Effector CD4-positive, alpha-beta T cell (primary cell): ENCODE measurements at regions not wholly inside any gene's neighbourhood (a gene's known extent, or its start where the extent isn't known, plus 50 kb on each side); places are given as distances from the start of the nearest gene placed in this dataset.
"Not testable (repeated sequence)": the region's sequence is repeated elsewhere in the genome, so short reads cannot be mapped to it uniquely, and the experiment has no call there.

ENCODE experiments used
- DNase-seq: peaks from one replicate; pipeline ENCODE4 v3.0.0-alpha.2; 2020

DNA sequence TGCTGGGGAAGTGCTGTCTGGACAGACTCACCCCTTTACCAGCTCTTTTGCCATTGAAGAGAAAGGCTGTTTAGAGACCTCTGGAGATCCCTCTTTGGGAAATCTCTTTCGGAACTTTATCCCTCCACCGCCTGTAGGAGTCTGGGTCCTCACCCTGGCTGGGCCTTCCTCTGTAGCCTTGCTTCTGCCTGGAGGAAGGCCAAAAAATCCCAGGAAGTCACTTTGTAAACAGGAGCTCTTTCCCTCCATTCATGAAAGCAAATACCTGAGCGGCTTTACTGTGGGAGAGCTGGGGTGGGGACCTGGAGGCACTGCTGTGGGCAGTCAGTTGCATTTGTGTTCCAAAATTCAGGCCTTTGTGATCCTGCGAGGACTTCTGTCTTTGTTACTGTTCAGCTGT is 126.2 kb downstream of the KLF6 start:
- no peak for DNase-seq

DNA sequence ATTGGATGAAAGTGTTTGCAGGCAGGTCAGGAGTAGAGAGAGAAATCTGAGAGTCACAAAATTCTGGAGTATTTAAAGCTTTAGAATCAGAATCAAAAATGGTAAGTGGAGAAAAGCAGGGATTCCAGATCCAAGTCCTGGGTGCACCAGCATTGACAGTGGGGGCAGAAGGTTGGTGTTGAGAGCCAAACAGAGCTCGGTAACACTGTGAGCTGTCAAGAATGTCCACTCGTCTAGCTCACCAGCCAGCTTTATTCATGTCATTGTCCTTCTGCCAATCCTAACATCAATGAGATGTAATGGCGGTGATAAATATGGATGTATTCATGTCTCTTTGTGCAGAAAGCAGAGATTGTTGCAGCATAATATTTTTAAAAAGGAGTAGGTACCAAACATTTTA is 128.8 kb downstream of the KLF6 start:
- DNase-seq = no peak

DNA sequence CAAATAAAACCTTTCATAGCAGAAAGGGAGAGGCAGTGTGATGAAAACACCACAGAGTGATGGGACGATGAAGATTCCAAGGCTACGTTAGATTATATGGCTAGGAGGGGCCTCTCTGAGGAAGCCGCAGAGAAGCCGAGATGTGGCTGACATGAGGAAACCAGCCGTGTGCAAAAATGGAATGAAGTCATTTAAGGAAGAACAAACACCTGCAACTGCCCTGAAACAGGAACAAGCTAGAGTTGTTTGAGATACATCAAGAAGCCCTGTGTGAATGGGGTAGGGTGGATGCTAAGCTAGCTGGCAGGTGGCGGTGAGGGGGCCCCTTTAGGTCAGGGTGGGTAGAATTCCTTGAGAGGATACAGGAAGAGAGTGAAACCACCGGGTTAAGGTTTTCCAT is 129.5 kb downstream of the KLF6 start:
- DNase-seq = no peak

DNA sequence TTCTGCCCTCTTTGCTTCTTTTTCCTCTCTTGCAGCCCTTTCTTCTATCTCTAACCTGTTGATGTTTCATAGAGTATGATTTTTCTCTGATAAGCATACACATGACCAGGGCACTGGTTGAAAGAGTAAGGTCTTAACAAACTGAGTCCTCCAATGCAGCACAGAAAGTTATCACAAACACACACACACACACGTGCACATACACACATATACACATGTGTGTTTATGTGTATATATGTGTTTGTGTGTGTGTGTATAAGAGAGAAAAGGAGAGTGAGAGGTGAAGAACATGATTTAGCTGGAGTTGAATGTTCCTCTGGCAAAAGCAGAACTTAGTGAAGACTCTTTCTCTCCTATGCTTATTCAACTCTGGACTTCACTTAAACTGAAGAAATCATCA is 130.0 kb downstream of the KLF6 start:
- no peak for DNase-seq

DNA sequence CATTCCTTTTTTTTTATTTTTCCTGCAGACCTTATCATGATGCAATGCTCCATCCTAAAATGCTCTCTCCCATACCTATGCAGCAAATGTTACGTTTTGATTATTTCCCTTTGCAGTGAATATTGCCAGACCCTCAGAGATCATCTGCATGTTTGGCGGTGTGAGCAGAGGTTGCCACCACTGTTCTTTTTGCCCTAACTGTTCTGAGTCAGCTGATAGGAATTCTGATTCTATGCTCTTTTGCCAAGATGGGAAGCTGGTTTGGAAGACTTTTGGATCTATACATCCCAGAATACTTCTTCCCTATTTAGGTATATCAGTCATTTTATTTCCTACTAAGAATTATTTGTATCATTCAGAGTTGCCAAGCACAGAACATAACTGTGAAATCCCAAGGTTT is 130.5 kb downstream of the KLF6 start:
- DNase-seq = no peak

DNA sequence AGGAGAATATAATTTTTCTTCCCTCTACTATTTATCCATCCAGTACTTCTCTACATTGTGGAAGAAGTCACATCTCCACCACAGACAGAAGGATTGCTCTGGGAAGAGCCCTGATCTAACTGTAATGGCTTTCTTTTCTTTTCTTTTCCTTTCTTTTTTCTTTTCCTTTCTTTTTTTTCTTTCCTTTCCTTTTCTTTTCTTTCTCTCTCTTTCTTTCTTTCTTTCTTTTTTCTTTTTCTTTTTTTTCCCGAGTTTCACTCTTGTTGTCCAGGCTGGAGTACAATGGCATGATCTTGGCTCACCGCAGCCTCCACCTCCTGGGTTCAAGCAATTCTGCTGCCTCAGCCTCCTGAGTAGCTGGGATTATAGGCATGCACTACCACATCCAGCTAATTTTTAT is 131.7 kb downstream of the KLF6 start:
- DNase-seq = not testable (repeated sequence)

DNA sequence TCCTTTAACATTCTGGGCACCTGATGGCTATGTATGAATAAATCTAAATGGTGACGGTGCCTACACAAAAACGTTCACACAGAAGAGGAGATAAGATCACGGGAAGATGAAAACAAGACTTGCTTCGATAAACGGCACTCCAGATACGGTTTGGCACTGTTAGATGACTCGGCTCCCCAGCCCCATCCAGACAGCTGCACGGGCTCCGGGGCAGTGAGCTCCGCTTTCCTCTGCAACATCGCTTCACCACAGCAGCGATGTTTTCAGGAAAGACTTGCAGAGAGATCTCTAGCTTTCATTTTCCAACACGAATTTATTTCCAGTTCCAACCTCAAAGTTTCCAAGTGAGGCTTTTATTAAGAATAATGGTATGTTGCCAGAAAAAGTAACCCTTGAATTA is 132.1 kb downstream of the KLF6 start:
- no peak for DNase-seq

DNA sequence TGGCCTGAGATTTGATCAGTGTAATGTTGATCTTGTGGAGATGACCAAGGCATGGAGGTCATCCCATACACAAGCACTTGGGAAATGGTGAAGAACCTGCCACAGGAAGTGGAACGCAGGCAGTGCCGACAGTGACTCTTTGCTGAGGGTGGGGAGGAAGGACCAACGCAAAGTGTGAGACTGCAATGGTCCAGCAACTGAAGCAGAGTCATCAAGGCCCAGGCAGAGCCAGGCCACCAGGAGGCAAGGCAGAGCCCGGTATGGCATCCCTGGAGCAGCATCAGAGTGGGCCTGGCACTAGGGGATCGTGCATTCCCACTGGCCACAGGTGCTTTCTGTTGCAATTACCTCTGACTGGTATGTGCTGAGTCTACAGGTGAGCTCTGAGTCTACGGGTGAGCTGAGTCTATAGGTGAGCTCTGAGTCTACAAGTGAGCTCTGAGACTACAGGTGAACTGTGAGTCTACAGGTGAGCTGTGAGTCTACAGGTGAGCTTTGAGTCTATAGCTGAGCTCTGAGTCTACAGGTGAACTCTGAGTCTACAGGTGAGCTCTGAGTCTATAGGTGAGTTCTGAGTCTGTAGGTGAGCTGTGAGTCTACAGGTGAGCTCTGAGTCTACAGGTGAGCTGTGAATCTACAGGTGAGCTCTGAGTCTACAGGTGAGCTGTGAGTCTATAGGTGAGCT is 132.9 kb downstream of the KLF6 start:
- DNase-seq = no peak

DNA sequence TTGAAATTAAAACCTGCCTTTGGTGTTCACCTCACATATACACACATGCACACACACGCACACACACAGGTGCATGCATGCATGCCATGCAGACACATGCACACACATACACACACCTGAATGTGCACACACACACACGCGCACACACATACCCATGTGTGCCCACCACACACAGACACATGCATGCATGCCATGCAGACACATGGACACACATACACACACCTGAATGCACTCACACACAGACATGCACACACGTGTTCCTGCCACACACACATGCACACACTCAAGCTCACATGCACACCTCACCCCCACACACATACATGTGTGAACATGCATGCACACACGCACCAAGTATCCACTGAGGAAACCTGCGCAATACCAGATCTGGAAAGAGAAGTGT is 136.4 kb downstream of the KLF6 start:
- no peak for DNase-seq

DNA sequence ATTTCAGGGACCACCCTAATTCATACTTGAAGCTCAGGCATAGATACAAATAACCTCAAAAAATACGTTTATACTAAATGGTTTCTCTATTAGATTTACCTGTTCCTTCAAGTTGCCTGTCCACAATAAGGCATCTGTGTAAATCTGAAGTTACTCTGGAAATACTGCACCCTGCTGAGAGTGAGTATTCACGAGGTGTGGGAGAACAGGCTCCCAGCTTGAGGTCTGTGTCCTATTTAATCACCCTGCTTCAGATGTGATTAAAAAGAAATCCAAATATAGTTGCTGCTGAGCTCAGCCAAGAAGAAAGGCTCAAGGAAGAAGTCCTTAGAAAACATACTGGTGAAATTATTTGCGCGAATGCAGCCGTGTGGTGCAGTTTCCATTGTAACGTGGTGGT is 136.8 kb downstream of the KLF6 start:
- no peak for DNase-seq

DNA sequence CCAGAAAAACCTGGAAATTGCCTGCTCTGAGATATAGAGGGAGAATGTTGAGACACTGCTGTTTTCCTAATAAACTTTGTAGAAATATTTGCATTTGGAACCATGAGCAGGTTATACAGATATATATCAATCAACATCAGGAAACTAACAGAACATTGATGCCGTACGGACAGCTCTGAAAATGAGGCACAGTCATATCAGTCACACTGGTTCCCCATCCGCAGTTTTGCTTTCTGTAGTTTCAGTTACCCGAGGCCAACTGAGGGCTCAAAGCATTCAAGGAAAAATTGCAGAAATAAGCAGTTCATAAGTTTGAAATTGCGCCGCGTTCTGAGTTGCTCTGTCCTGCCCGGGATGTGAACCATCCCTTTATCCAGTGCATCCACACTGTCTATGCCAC is 137.9 kb downstream of the KLF6 start:
- DNase-seq = no peak

DNA sequence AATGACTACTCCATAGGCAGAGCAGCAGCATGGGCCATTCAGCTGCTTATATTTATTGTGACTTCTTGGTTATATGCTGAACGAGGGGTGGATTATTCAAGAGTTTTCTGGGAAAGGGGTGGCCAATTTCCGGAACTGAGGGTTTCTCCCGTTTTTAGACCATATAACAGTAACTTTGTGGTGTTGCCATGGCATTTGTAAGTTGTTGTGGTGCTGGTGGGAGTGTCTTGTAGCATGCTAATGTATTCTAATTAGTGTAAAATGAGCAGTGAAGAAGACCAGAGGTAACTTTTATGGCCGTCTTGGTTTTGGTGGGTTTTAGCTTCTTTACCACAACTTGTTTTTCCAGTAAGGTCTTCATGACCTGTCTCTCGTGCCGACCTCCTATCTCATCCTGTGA is 139.6 kb downstream of the KLF6 start:
- DNase-seq = no peak

DNA sequence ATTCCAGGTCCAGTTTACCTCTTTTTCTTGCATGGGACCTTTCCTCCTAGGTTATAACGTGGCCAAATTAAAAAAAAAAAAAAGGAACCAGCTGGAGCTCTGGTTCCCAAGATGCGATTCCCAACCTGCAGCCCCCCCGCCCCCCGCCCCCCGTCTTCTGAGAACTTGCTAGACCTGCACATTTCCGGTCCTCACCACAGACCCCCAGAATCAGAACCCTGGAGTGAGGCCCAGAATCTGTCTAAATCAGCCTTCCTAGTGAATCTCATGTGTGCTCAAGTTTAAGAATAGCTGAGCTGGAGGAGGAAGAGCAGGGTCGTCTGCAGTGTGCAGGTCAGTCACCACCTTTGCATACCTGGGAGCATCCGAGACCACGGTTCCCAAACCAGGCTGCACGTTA is 144.2 kb downstream of the KLF6 start:
- DNase-seq = no peak

DNA sequence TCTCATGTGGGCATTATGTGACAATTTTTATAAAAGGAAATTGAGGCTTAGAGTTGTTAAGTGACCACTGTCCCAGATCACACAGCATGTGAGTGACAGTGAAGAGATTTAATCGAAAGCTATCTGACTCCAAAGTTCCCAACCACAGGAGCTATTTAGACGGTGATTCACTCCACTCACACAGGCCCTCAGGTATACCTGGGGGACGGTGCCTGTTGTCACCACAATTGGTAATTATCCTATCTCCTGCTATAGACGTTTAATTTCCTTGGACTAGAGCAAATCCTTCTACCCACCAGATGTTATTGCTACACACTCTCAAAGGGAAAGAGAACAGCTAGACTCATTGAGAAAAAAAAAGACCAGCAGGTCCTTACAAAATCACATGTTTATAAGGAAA is 145.5 kb downstream of the KLF6 start:
- DNase-seq = no peak

DNA sequence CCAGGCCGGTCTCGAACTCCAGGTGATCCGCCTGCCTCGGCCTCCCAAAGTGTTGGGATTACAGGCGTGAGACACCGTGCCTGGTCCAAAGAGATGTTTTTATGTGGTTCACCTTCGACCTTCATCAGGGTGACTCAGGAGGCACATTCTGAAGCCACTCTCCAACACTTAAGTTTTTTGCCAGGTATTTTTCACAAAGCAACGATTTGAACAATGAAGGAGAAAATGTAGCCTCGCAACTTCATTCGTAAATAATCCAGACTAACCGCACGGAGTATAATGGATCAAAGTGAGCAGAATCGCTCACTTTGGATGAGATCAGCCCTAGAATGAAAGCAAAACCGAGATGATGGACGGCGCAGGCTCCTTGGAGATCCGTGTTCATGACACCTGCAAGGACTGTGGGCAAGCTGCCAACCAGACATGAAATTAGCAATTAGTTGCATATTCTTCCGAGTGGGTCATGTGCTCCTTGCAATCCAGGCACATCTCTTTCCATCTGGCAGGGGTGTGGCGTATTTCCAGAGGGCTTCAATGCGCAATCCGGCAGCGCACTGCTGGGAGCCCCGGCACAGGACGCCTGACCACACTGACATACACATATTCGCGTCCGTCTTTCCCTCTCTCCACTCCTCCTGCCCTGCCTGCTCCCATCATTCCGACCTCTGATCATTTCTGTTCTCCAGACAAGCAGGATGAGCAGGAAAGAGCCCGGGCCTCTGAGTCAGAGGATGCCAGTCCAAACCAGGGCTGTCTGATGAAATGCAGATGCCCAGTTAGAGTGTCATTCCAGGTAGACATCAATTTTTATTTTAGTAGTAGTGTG is 148.4 kb downstream of the KLF6 start:
- DNase-seq = no peak

DNA sequence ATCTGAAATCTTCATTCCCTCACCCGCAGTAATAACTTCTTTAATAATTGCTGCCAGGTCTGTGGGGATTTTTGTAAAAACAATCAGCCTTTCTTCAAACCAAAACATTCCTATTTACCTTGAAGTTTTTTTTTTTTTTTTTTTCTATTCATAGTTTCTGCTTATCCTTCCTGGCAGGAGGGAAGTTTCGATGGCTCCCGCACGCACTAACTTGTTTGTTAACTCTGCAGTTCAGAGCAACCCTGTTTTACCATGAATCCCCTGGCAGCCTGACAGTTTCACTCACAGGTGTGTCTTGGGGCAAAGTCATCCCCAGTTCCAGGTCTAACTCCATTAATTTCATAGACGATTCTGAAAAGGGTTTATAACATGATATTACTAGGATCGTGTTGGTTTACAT is 149.3 kb downstream of the KLF6 start:
- no peak for DNase-seq

DNA sequence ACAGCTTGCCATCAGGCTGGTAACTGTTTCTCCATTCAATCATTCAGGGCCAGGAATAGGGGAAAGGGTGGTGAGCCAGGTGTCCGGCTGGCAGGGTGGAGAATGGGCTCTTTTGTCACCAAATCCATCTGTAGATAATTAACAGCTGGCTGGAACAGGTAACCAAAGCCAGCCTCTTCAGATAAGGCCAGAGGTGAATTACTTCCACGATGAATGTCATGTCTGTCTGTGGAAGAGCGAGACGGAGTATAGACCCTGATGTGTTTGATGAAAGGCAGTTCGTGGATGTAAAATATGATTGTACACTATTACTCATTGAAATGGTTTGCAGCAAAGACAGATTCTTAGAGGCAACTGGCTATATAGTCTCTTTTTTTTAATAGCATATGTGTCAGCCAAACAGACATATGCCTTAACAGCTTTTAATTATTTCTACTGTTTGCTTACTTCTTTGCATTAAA is 149.8 kb downstream of the KLF6 start:
- DNase-seq = no peak

DNA sequence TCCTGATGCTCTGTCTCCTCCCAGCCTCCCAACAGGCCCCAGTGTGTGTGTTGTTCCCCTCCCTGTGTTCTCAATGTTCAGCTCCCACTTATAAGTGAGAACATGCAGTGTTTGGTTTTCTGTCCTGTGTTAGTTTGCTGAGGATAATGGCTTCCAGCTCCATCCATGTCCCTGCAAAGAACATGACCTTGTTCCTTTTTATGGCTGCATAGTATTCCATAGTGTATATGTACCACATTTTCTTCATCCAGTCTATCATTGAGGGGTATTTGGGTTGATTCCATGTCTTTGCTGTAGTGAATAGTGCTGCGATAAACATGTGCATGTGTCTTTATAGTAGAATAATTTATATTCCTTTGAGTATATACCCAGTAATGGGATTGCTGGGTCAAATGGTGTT is 150.4 kb downstream of the KLF6 start:
- not testable (repeated sequence) for DNase-seq

DNA sequence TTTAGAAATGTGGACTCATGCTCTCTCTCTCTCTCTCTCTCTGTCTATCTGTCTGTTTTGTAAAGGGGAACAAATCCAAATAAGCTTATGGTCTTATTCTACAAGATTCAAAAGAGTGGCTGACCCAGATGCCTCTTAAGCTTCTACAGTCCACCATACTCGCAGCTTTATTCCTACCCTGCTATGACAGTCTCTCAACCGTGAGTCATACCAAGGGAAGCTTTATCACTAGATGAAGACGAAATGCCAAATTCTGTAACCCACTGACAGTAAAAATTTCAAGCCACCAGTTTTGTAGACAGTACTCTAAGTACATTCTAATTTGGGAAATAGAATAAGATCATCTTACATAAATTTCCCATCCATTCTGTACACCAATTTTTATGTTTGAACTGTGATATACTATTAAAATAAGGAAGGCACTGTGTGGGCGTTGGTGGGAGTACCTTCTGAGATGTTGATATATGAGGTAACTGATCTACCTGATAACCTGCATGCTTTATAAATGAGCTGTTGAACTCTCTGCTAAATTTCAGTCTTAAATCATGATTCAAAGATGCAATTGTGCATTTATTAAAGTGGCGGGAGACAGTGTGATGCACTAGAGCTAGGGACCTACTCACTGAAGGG is 153.2 kb downstream of the KLF6 start:
- no peak for DNase-seq

DNA sequence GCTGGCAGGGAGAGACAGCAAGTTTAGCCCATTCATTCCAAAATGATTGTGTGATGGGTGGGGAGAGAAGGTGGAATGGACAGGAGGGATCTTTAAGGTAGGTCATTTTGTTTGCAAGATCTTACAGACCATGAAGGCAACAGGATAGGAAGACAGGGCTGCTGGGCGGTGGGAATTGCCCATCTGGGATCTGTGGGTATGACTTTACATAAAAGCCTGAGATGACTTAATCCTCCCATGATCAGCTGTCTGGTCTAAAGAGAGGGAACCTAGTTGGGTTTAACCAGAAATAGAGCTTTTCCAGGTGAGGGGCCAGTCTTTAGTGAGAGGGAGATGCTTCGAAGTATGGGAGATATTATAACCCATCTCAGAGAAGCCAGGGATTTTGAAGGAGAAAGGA is 153.7 kb downstream of the KLF6 start:
- DNase-seq = no peak

DNA sequence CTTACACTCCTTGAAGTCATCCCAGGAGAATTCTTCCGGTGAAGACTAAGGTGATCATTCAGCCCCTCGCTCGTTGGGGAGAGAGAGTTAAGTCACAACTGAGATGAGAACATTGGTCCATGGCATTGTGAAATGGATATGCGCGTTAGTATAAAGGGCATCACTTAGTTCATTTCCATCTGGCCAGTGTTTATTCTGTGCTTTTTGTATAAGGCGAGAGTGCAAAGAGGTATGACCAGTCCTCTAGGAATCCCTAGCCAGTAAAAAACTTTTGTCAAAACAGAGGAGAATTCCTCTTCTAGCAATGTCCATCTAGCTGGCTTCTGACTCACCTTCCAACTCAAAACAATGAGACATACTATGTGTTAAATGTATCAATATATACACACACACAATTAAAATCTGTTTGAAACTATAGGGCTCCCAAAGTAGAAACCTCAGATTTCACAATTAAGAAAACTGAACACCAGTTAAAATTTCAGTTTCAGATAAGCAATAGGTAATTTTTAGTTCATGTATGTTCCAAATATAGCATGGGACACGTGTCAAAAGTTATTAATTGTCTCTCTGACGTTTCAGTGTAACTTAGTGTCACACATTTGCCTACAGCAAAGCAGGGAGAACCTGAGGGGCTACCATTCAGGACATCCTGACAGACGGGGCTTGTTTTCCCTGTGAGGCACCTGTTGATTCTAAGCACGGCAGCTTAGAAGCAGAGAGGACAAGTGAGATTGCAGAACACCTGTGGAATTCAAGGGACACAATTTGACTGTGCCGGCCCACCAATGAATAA is 158.9 kb downstream of the KLF6 start:
- DNase-seq = no peak

DNA sequence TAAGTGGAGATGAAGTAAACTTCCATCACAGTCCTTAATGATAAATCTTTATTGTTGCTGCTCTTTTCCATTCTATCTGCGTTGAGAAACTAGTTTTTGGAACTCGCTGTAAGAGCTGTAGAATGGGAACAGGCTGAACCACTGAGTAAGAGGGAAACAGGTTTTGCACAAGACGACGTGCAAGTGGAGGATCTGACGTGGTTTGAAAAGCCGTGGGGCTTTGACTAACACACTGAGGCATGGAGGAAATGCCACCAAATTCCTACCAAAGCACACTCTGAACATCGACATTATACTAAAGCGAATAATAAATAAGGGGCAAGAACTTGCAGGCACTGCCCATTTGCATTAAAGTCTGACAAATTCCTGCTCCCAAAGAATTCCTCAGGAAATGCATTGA is 160.6 kb downstream of the KLF6 start:
- DNase-seq = no peak

DNA sequence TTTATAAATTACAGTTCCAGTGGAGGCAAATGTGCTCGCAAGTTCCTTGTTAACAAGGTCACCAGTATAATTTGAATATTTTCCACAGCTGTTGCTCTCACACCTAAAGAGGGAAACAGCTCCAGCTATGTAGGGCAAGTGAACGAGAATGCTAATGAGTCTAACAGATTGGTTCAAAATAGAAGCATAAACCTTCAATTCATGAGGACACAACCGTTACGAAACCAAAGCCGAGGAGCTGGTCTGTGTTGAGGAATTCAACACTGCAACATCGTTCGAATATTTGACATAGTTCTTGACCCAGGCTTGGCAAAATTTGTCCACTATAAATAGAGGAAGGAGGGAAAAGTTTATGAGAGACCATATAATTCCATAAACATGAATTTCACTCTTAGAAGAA is 161.3 kb downstream of the KLF6 start:
- DNase-seq = no peak
